HEK293T (cell line): ENCODE measurements at regions not wholly inside any gene's neighbourhood (a gene's known extent, or its start where the extent isn't known, plus 50 kb on each side); places are given as distances from the start of the nearest gene placed in this dataset.

ENCODE experiments used
- CTCF ChIA-PET: fragments of 350-600 bp; formaldehyde crosslinking; extraction: SDS; loops from one replicate; lab custom pipeline; 2021; ENCODE audit warnings: antibody characterized with exemption, inconsistent platforms; lab: Yijun Ruan, JAX
- POLR2A ChIA-PET: fragments of 350-600 bp; formaldehyde crosslinking; extraction: SDS; loops from one replicate; lab custom pipeline; 2020; ENCODE audit warnings: antibody characterized with exemption, inconsistent platforms; lab: Yijun Ruan, JAX
- DNase-seq: peaks from one replicate; pipeline ENCODE4 v3.0.0; 2012; ENCODE audit warnings: mixed read lengths; ENCODE audit errors: extremely low spot score
- ARNT ChIP-seq: fragments of 450-650 bp; IDR thresholded peaks from 2 replicates; pipeline ENCODE4 v1.6.1; 2017; ENCODE audit warnings: mild to moderate bottlenecking
- BHLHE40 ChIP-seq: fragments of 450-650 bp; IDR thresholded peaks from 2 replicates; pipeline ENCODE4 v1.6.1; 2016; ENCODE audit warnings: mild to moderate bottlenecking, moderate library complexity, borderline replicate concordance
- CTBP1 ChIP-seq: fragments of 450-650 bp; IDR thresholded peaks from 2 replicates; pipeline ENCODE4 v1.6.1; 2016; ENCODE audit warnings: borderline replicate concordance
- ELF4 ChIP-seq: fragments of 450-650 bp; IDR thresholded peaks from 2 replicates; pipeline ENCODE4 v1.6.1; 2017; ENCODE audit warnings: antibody characterized with exemption
- FOXA1 ChIP-seq: fragments of 450-650 bp; IDR thresholded peaks from 2 replicates; pipeline ENCODE4 v1.6.1; 2016; ENCODE audit warnings: mild to moderate bottlenecking
- FOXK2 ChIP-seq: fragments of 450-650 bp; IDR thresholded peaks from 2 replicates; pipeline ENCODE4 v1.6.1; 2016; ENCODE audit warnings: mild to moderate bottlenecking
- FOXM1 ChIP-seq: fragments of 450-650 bp; IDR thresholded peaks from 2 replicates; pipeline ENCODE4 v1.6.1; 2017; ENCODE audit warnings: mild to moderate bottlenecking, borderline replicate concordance
- HDGF ChIP-seq: fragments of 450-650 bp; IDR thresholded peaks from 2 replicates; pipeline ENCODE4 v1.6.1; 2017; ENCODE audit warnings: antibody characterized with exemption, borderline replicate concordance
- L3MBTL2 ChIP-seq: fragments of 450-650 bp; conservative IDR thresholded peaks from 2 replicates; pipeline ENCODE4 v1.6.1; 2016; ENCODE audit warnings: mild to moderate bottlenecking
- LEF1 ChIP-seq: fragments of 450-650 bp; IDR thresholded peaks from 2 replicates; pipeline ENCODE4 v1.6.1; 2017; ENCODE audit warnings: mild to moderate bottlenecking, borderline replicate concordance
- NFRKB ChIP-seq: fragments of 450-650 bp; IDR thresholded peaks from 2 replicates; pipeline ENCODE4 v1.6.1; 2016; ENCODE audit warnings: mild to moderate bottlenecking, moderate library complexity
- SP1 ChIP-seq: fragments of 450-650 bp; IDR thresholded peaks from 2 replicates; pipeline ENCODE4 v1.6.1; 2017
- SUZ12 ChIP-seq: fragments of 450-650 bp; IDR thresholded peaks from 2 replicates; pipeline ENCODE4 v1.6.1; 2016; ENCODE audit warnings: mild to moderate bottlenecking
- TARDBP ChIP-seq: fragments of 450-650 bp; IDR thresholded peaks from 2 replicates; pipeline ENCODE4 v1.6.1; 2016
- ZNF384 ChIP-seq: fragments of 450-650 bp; IDR thresholded peaks from 2 replicates; pipeline ENCODE4 v1.6.1; 2016
- TF ChIP-seq, protein P1 (sequence below): fragments of 450-650 bp; IDR thresholded peaks from 2 replicates; pipeline ENCODE4 v1.6.1; 2016

GRCh38 chr2:64325477-64325851 is 128.5 kb upstream of the LGALSL start:
- DNase-seq = no peak
- POLR2A ChIA-PET = no interaction called here
- no peak for TF ChIP-seq FOXM1
- TF ChIP-seq CTBP1 = no peak
- no peak for TF ChIP-seq L3MBTL2
- no peak for TF ChIP-seq BHLHE40
- no peak for TF ChIP-seq FOXA1
- TF ChIP-seq LEF1 = no peak
- TF ChIP-seq HDGF = no peak
- TF ChIP-seq ZNF384 = no peak
- no peak for TF ChIP-seq NFRKB
- no peak for TF ChIP-seq ELF4
- TF ChIP-seq TARDBP = no peak
- CTCF ChIA-PET = interaction anchor here (0.5 to 2.5 kb wide), 2 partner anchors 163 to 274 kb away, joined by 3 to 6 read pairs; no protein-coding TSS in a partner anchor

DNA sequence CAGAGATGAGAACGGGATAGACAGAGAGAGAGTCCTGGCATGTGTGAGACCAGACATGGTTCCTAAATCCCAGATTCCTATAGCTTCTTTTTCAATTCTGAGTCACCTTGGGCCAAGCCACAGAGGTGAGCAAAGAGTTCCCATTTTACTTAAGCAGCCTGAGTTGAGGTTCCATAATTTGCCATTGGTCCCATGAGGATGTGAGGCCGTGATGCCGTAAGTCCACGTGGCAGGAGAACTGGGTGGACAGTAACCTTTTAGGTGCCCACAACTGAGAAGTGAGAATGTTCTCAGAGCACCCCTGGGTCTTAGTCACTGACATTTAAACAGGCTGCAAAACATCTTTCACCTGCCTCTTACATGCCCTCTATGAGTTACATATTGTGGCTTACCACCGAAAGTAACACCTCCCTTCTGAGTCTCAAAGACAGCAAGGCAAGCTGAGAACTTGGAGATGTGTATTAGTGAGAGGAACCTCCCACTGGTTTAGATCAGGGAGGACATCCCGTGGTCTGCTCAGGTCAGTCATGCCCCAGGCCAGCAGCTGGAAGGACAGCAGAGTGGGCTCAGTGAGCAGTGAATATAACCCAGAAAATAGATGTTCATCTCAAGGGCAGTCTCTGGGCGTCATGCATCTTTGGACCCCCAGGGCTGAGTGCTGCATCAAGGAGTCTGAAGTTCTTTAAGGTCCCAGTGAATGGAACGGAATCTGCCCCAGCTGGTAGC is 127.9 kb upstream of the LGALSL start:
- no peak for TF ChIP-seq SP1
- TF ChIP-seq LEF1 = no peak
- TF ChIP-seq SUZ12 = no peak
- TF ChIP-seq FOXM1 = no peak
- TF ChIP-seq ZNF384 = no peak
- ChIA-PET POLR2A (interaction anchor here (0.9 kb wide), 1 partner anchor 123 kb away, joined by 3 read pairs; no protein-coding TSS in a partner anchor), CTCF (interaction anchor here (0.5 to 2.5 kb wide), 2 partner anchors 162 to 275 kb away, joined by 3 to 6 read pairs; no protein-coding TSS in a partner anchor)
- no peak for DNase-seq

- no peak for TF ChIP-seq FOXA1
- TF ChIP-seq L3MBTL2 = no peak
- TF ChIP-seq SUZ12 = no peak
- TF ChIP-seq HDGF = no peak
- TF ChIP-seq ZNF384 = no peak
- TF ChIP-seq, protein P1, sequence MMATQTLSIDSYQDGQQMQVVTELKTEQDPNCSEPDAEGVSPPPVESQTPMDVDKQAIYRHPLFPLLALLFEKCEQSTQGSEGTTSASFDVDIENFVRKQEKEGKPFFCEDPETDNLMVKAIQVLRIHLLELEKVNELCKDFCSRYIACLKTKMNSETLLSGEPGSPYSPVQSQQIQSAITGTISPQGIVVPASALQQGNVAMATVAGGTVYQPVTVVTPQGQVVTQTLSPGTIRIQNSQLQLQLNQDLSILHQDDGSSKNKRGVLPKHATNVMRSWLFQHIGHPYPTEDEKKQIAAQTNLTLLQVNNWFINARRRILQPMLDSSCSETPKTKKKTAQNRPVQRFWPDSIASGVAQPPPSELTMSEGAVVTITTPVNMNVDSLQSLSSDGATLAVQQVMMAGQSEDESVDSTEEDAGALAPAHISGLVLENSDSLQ = no peak
- TF ChIP-seq FOXM1 = no peak
- no peak for TF ChIP-seq ARNT
- TF ChIP-seq TARDBP = no peak
- POLR2A ChIA-PET = interaction anchor here (0.9 kb wide), 1 partner anchor 122 kb away, joined by 3 read pairs; no protein-coding TSS in a partner anchor
- DNase-seq = no peak
Measured at GRCh38 chr2:64326578-64327050, 127.3 kb upstream of the LGALSL start.

DNA sequence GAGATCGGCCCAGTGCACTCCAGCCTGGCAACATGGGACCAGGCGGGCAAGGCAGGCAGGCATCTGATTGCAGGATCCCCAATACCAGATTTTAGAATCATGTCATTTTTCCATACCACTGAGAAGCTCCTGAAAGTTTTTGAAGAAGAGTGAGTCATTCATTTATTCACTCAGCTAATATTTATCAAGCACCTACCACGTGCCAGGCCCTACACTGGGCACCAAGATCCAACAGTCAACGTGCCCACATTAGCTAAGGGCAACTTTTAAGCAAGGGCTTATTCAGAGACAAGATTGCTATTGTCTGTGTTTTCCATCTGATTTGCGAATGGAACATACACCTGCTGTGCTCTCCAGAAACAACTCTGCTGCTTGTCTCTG is 126.8 kb upstream of the LGALSL start:
- CTCF ChIA-PET = interaction anchor here (0.6 to 2.5 kb wide), 5 partner anchors 161 to 627 kb away, joined by 3 to 8 read pairs (median 6); no protein-coding TSS in a partner anchor
- POLR2A ChIA-PET = interaction anchor here (1.3 kb wide), 1 partner anchor 277 kb away, joined by 3 read pairs; no protein-coding TSS in a partner anchor
- TF ChIP-seq ELF4 (no peak), NFRKB (no peak), FOXA1 (no peak), SUZ12 (no peak), HDGF (no peak), BHLHE40 (no peak), FOXM1 (no peak), TARDBP (no peak)
- no peak for DNase-seq

More at GRCh38 chr2:64326578-64327050, 127.3 kb upstream of the LGALSL start:
- CTCF ChIA-PET = interaction anchor here (2.5 kb wide), 1 partner anchor 161 kb away, joined by 6 read pairs; no protein-coding TSS in a partner anchor

GRCh38 chr2:64327510-64328414 is 126.2 kb upstream of the LGALSL start:
- ChIA-PET CTCF (interaction anchor here (0.6 to 2.4 kb wide), 6 partner anchors 161 to 628 kb away, joined by 3 to 8 read pairs (median 4); no protein-coding TSS in a partner anchor), POLR2A (interaction anchor here (1.3 kb wide), 1 partner anchor 278 kb away, joined by 3 read pairs; no protein-coding TSS in a partner anchor)
- DNase-seq = no peak
- no peak for TF ChIP-seq LEF1
- no peak for TF ChIP-seq NFRKB
- TF ChIP-seq FOXA1 = no peak
- TF ChIP-seq BHLHE40 = no peak
- no peak for TF ChIP-seq FOXK2
- TF ChIP-seq ZNF384 = no peak
- TF ChIP-seq FOXM1 = no peak
- TF ChIP-seq, protein P1 = no peak
- TF ChIP-seq ELF4 = no peak
- TF ChIP-seq ARNT = no peak
- no peak for TF ChIP-seq TARDBP
- no peak for TF ChIP-seq HDGF
- TF ChIP-seq SUZ12 = no peak
- no peak for TF ChIP-seq CTBP1
- no peak for TF ChIP-seq SP1
- no peak for TF ChIP-seq L3MBTL2
